ENCODE measurements at regions not wholly inside any gene's neighbourhood (a gene's known extent, or its start where the extent isn't known, plus 50 kb on each side); places are given as distances from the start of the nearest gene placed in this dataset.

- CTCF ChIA-PET, result interaction anchor here (1.0 to 1.1 kb wide), 2 partner anchors 9 to 1114 kb away, joined by 4 to 6 read pairs; no protein-coding TSS in a partner anchor
Observed at GRCh38 chr2:198374375-198375082, 570.1 kb downstream of the PLCL1 start.

GRCh38 chr2:198371921-198372543 is 567.6 kb downstream of the PLCL1 start:
- Mint-ChIP-seq H3K27me3 (peaks cover 52% of the 10 kb centered on the region), H3K9me3 (no peaks in the 10 kb centered on the region), H3K27ac (no peak overlapping the region), H3K36me3 (ENCODE audit: low read depth) (no peaks in the 10 kb centered on the region), H3K4me1 (peaks cover 8% of the 10 kb centered on the region), H3K4me3 (peak overlapping the region; percentile 14)
- POLR2A ChIA-PET, result no interaction called here
- DNase-seq, result no peak
- CTCF ChIA-PET, result no interaction called here

More at GRCh38 chr2:198374375-198375082, 570.1 kb downstream of the PLCL1 start:
- Mint-ChIP-seq H3K4me1 (peaks cover 8% of the 10 kb centered on the region), H3K9me3 (no peaks in the 10 kb centered on the region), H3K27me3 (peaks cover 51% of the 10 kb centered on the region), H3K36me3 (ENCODE audit: low read depth) (no peaks in the 10 kb centered on the region), H3K27ac (no peak overlapping the region), H3K4me3 (no peak overlapping the region)
- POLR2A ChIA-PET, result no interaction called here
- no peak for DNase-seq

- H3K27me3 Mint-ChIP-seq, result peaks cover 52% of the 10 kb centered on the region
- ChIA-PET CTCF (interaction anchor here (1.7 kb wide), 1 partner anchor 62 kb away, joined by 5 read pairs; no protein-coding TSS in a partner anchor), POLR2A (no interaction called here)
- DNase-seq, result no peak
- H3K4me1 Mint-ChIP-seq, result peaks cover 8% of the 10 kb centered on the region
- H3K27ac Mint-ChIP-seq, result no peak overlapping the region
- no peaks in the 10 kb centered on the region for H3K9me3 Mint-ChIP-seq
- no peak overlapping the region for H3K4me3 Mint-ChIP-seq
- H3K36me3 Mint-ChIP-seq (ENCODE audit: low read depth), result no peaks in the 10 kb centered on the region
Observed at GRCh38 chr2:198371329-198371728, 566.9 kb downstream of the PLCL1 start.

- Mint-ChIP-seq H3K36me3 (ENCODE audit: low read depth) (no peaks in the 10 kb centered on the region), H3K4me3 (no peak overlapping the region), H3K9me3 (no peaks in the 10 kb centered on the region), H3K4me1 (peaks cover 8% of the 10 kb centered on the region), H3K27ac (no peak overlapping the region), H3K27me3 (peaks cover 42% of the 10 kb centered on the region)
- ChIA-PET CTCF (no interaction called here), POLR2A (no interaction called here)
- no peak for DNase-seq
Observed at GRCh38 chr2:198368089-198368488, 563.7 kb downstream of the PLCL1 start.

- H3K4me3 Mint-ChIP-seq, result no peak overlapping the region
- H3K27me3 Mint-ChIP-seq, result peaks cover 29% of the 10 kb centered on the region
- no peaks in the 10 kb centered on the region for H3K36me3 Mint-ChIP-seq (ENCODE audit: low read depth)
- ChIA-PET POLR2A (no interaction called here), CTCF (no interaction called here)
- H3K27ac Mint-ChIP-seq, result no peak overlapping the region
- DNase-seq, result no peak
- no peaks in the 10 kb centered on the region for H3K4me1 Mint-ChIP-seq
- H3K9me3 Mint-ChIP-seq, result no peaks in the 10 kb centered on the region
Observed at GRCh38 chr2:198362740-198363139, 558.3 kb downstream of the PLCL1 start.

GRCh38 chr2:198359308-198359707 is 554.9 kb downstream of the PLCL1 start:
- Mint-ChIP-seq H3K9me3 (no peaks in the 10 kb centered on the region), H3K4me1 (no peaks in the 10 kb centered on the region), H3K27ac (no peak overlapping the region), H3K36me3 (ENCODE audit: low read depth) (no peaks in the 10 kb centered on the region), H3K27me3 (peaks cover 27% of the 10 kb centered on the region), H3K4me3 (no peak overlapping the region)
- POLR2A ChIA-PET, result no interaction called here
- DNase-seq, result no peak
- CTCF ChIA-PET, result no interaction called here

GRCh38 chr2:198356157-198356556 is 551.8 kb downstream of the PLCL1 start:
- no peak overlapping the region for H3K4me3 Mint-ChIP-seq
- H3K36me3 Mint-ChIP-seq (ENCODE audit: low read depth), result no peaks in the 10 kb centered on the region
- CTCF ChIA-PET, result no interaction called here
- DNase-seq, result no peak
- peaks cover 35% of the 10 kb centered on the region for H3K27me3 Mint-ChIP-seq
- H3K27ac Mint-ChIP-seq, result no peak overlapping the region
- no peaks in the 10 kb centered on the region for H3K4me1 Mint-ChIP-seq
- no peaks in the 10 kb centered on the region for H3K9me3 Mint-ChIP-seq
- POLR2A ChIA-PET, result no interaction called here

GRCh38 chr2:198351647-198352046 is 547.3 kb downstream of the PLCL1 start:
- Mint-ChIP-seq H3K27ac (no peak overlapping the region), H3K9me3 (no peaks in the 10 kb centered on the region)
- CTCF ChIA-PET, result no interaction called here

GRCh38 chr2:198347946-198348345 is 543.6 kb downstream of the PLCL1 start:
- DNase-seq, result no peak
- H3K4me3 Mint-ChIP-seq, result no peak overlapping the region
- ChIA-PET CTCF (no interaction called here), POLR2A (interaction anchor here (0.6 kb wide), 1 partner anchor 508 kb away, joined by 3 read pairs; no protein-coding TSS in a partner anchor)
- no peaks in the 10 kb centered on the region for H3K9me3 Mint-ChIP-seq
- H3K4me1 Mint-ChIP-seq, result no peaks in the 10 kb centered on the region
- no peaks in the 10 kb centered on the region for H3K36me3 Mint-ChIP-seq (ENCODE audit: low read depth)
- H3K27me3 Mint-ChIP-seq, result peaks cover 31% of the 10 kb centered on the region
- no peak overlapping the region for H3K27ac Mint-ChIP-seq

More at GRCh38 chr2:198351647-198352046, 547.3 kb downstream of the PLCL1 start:
- Mint-ChIP-seq H3K4me1 (no peaks in the 10 kb centered on the region), H3K36me3 (ENCODE audit: low read depth) (no peaks in the 10 kb centered on the region), H3K4me3 (no peak overlapping the region), H3K27me3 (peaks cover 25% of the 10 kb centered on the region)
- POLR2A ChIA-PET, result no interaction called here
- DNase-seq, result no peak

- CTCF ChIA-PET, result no interaction called here
- POLR2A ChIA-PET, result no interaction called here
- DNase-seq, result no peak
- no peak overlapping the region for H3K27ac Mint-ChIP-seq
- H3K4me3 Mint-ChIP-seq, result no peak overlapping the region
- H3K9me3 Mint-ChIP-seq, result no peaks in the 10 kb centered on the region
- H3K36me3 Mint-ChIP-seq (ENCODE audit: low read depth), result no peaks in the 10 kb centered on the region
- H3K27me3 Mint-ChIP-seq, result peaks cover 30% of the 10 kb centered on the region
- no peaks in the 10 kb centered on the region for H3K4me1 Mint-ChIP-seq
Observed at GRCh38 chr2:198347349-198347748, 543.0 kb downstream of the PLCL1 start.

GRCh38 chr2:198343471-198343870 is 539.1 kb downstream of the PLCL1 start:
- Mint-ChIP-seq H3K9me3 (no peaks in the 10 kb centered on the region), H3K4me1 (no peaks in the 10 kb centered on the region), H3K4me3 (no peak overlapping the region), H3K36me3 (ENCODE audit: low read depth) (no peaks in the 10 kb centered on the region), H3K27me3 (peaks cover 38% of the 10 kb centered on the region), H3K27ac (no peak overlapping the region)
- ChIA-PET POLR2A (no interaction called here), CTCF (interaction anchor here (1.0 kb wide), 1 partner anchor 29 kb away, joined by 3 read pairs; no protein-coding TSS in a partner anchor)
- DNase-seq, result no peak

- ChIA-PET CTCF (no interaction called here), POLR2A (no interaction called here)
- Mint-ChIP-seq H3K9me3 (no peaks in the 10 kb centered on the region), H3K4me1 (no peaks in the 10 kb centered on the region), H3K27ac (no peak overlapping the region), H3K4me3 (no peak overlapping the region), H3K27me3 (peaks cover 33% of the 10 kb centered on the region), H3K36me3 (ENCODE audit: low read depth) (no peaks in the 10 kb centered on the region)
- no peak for DNase-seq
Observed at GRCh38 chr2:198340846-198341245, 536.5 kb downstream of the PLCL1 start.

GRCh38 chr2:198339116-198339515 is 534.7 kb downstream of the PLCL1 start:
- Mint-ChIP-seq H3K9me3 (no peaks in the 10 kb centered on the region), H3K27ac (no peak overlapping the region), H3K4me3 (no peak overlapping the region), H3K36me3 (ENCODE audit: low read depth) (no peaks in the 10 kb centered on the region), H3K4me1 (no peaks in the 10 kb centered on the region), H3K27me3 (peaks cover 35% of the 10 kb centered on the region)
- no peak for DNase-seq
- ChIA-PET POLR2A (no interaction called here), CTCF (no interaction called here)

- CTCF ChIA-PET, result no interaction called here
- Mint-ChIP-seq H3K9me3 (no peaks in the 10 kb centered on the region), H3K36me3 (ENCODE audit: low read depth) (no peaks in the 10 kb centered on the region), H3K4me3 (no peak overlapping the region), H3K4me1 (no peaks in the 10 kb centered on the region), H3K27ac (no peak overlapping the region), H3K27me3 (peaks cover 36% of the 10 kb centered on the region)
- DNase-seq, result no peak
- POLR2A ChIA-PET, result no interaction called here
Observed at GRCh38 chr2:198337368-198337767, 533.0 kb downstream of the PLCL1 start.

Measured in activated CD4-positive, alpha-beta memory T cell treated with anti-CD3 and anti-CD28 coated beads, Interleukin-2, amount 10 ng/mL, durations not matched to agents 7 days and 5 days (primary cell).